Panc1 (cell line): ENCODE measurements at regions not wholly inside any gene's neighbourhood (a gene's known extent, or its start where the extent isn't known, plus 50 kb on each side); places are given as distances from the start of the nearest gene placed in this dataset.

Experiments used
- ATAC-seq: fragments of 200-7000 bp; cut with Tn5 transposase; 2 replicates; pipeline ENCODE4 v1.9.1; 2020; ENCODE audit warnings: mild to moderate bottlenecking, moderate library complexity
- BruUV-seq: library from RNA; stranded (reverse); fragments of 400-500 nt; replicated peaks from 2 replicates; lab custom pipeline; 2021; lab: Mats Ljungman, UMichigan
- CTCF ChIA-PET: fragments of 300-600 bp; sonication (Branson Sonifier 250); formaldehyde crosslinking; loops from one replicate; lab custom pipeline; 2022; ENCODE audit warnings: antibody characterized with exemption; lab: Charles Lee
- POLR2A ChIA-PET: fragments of 300-600 bp; sonication (Branson Sonifier 250); formaldehyde crosslinking; loops from one replicate; lab custom pipeline; 2022; ENCODE audit warnings: antibody characterized with exemption; lab: Charles Lee
- DNase-seq: peaks from one replicate; pipeline ENCODE4 v3.0.0-alpha.2; 2010; ENCODE audit warnings: low read depth, low spot score
- H3K27ac ChIP-seq: 2 replicates; pipeline ENCODE4 v1.5.1; 2011; ENCODE audit warnings: mild to moderate bottlenecking, low read length, inconsistent platforms
- H3K27me3 ChIP-seq: fragments of 200-500 bp; sonication (Bioruptor generic); 2 replicates; pipeline ENCODE4 v1.6.0; 2014; ENCODE audit warnings: low read length, inconsistent platforms; ENCODE audit not compliant: control insufficient read depth, insufficient read depth
- H3K36me3 ChIP-seq: fragments of 200-500 bp; sonication (Bioruptor generic); 2 replicates; pipeline ENCODE4 v1.5.1; 2014; ENCODE audit warnings: inconsistent platforms, mild to moderate bottlenecking, low read length, moderate library complexity; ENCODE audit not compliant: control insufficient read depth, insufficient read depth
- H3K4me1 ChIP-seq: 2 replicates; pipeline ENCODE4 v1.5.1; 2011; ENCODE audit warnings: inconsistent platforms, mild to moderate bottlenecking, low read length, moderate library complexity; ENCODE audit not compliant: control insufficient read depth, insufficient read depth
- H3K4me3 ChIP-seq, 2 experiments: 2 replicates each; pipeline ENCODE4 v1.5.1; 2011 to 2012; ENCODE audit warnings: low read depth in 2 of 2, low read length in 2 of 2, mild to moderate bottlenecking in 2 of 2, inconsistent platforms in 1 of 2, moderate library complexity in 1 of 2
- H3K9me3 ChIP-seq: fragments of 200-500 bp; sonication (Bioruptor generic); 2 replicates; pipeline ENCODE4 v1.5.1; 2014; ENCODE audit warnings: low read depth, mild to moderate bottlenecking, inconsistent platforms, low read length, moderate library complexity; ENCODE audit not compliant: control insufficient read depth, insufficient read depth
- POLR2AphosphoS5 ChIP-seq: IDR thresholded peaks from 2 replicates; pipeline ENCODE4 v1.6.1; 2012; ENCODE audit warnings: mild to moderate bottlenecking, low read depth, low read length, moderate library complexity
- SIN3A ChIP-seq: IDR thresholded peaks from 2 replicates; pipeline ENCODE4 v1.6.1; 2012; ENCODE audit warnings: low read depth, mild to moderate bottlenecking, low read length, moderate library complexity, borderline replicate concordance; ENCODE audit not compliant: insufficient read depth
- TCF7L2 ChIP-seq: IDR thresholded peaks from 2 replicates; pipeline ENCODE4 v1.6.1; 2011; ENCODE audit warnings: mild to moderate bottlenecking, low read depth, low read length, inconsistent platforms
- in situ Hi-C: cut with HindIII; loops from 2 replicates; pipeline ENCODE4 v1.10.0; 2016; ENCODE audit warnings: low sequenced_read_pairs, low pct_unique_long_range_greater_than_20kb
- intact Hi-C: fragments of 100-400 bp; cut with micrococcal nuclease; formaldehyde crosslinking; loops from one replicate; pipeline ENCODE4 v1.10.0; 2022; ENCODE audit not compliant: unreplicated experiment
- TF ChIP-seq, protein P1 (sequence below): fragments of 450-650 bp; IDR thresholded peaks from 2 replicates; pipeline ENCODE4 v1.5.1; 2017; ENCODE audit warnings: mild to moderate bottlenecking
- TF ChIP-seq, protein P2 (sequence below), 2 experiments: IDR thresholded peaks; 2 replicates each; pipeline ENCODE4 v1.6.1; 2011 to 2012; ENCODE audit warnings: low read depth in 2 of 2, control low read depth in 1 of 2, low read length in 1 of 2, mild to moderate bottlenecking in 1 of 2, moderate library complexity in 1 of 2; ENCODE audit not compliant: insufficient read depth in 1 of 2

DNA sequence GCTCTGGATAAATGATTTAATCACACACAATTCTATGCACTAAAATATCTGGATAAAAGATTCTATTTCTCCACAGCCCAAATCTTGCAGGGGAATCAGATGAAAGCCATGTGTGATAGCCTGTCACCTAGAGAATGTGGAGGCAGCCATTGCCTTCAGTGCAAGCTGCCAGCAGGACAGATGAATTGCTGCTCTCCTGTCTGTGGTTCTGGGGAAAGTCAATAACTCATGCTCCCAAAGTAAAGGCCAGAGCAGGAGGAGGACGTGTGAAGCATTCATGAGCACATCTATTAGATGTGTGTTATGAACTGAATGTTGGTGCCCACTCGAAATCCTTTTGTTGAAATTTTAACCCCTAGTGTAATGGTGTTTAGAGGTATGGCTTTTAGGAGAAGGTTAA is 195.1 kb downstream of the RDH14 start:
- Histone ChIP-seq H3K27ac (no peak overlapping the region), H3K4me3 (no peak overlapping the region), H3K36me3 (no peaks in the 10 kb centered on the region), H3K4me1 (no peaks in the 10 kb centered on the region), H3K27me3 (no peaks in the 10 kb centered on the region), H3K9me3 (no peaks in the 10 kb centered on the region)
- TF ChIP-seq, protein P1, sequence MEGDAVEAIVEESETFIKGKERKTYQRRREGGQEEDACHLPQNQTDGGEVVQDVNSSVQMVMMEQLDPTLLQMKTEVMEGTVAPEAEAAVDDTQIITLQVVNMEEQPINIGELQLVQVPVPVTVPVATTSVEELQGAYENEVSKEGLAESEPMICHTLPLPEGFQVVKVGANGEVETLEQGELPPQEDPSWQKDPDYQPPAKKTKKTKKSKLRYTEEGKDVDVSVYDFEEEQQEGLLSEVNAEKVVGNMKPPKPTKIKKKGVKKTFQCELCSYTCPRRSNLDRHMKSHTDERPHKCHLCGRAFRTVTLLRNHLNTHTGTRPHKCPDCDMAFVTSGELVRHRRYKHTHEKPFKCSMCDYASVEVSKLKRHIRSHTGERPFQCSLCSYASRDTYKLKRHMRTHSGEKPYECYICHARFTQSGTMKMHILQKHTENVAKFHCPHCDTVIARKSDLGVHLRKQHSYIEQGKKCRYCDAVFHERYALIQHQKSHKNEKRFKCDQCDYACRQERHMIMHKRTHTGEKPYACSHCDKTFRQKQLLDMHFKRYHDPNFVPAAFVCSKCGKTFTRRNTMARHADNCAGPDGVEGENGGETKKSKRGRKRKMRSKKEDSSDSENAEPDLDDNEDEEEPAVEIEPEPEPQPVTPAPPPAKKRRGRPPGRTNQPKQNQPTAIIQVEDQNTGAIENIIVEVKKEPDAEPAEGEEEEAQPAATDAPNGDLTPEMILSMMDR, result no peak
- TF ChIP-seq SIN3A, result no peak
- TF ChIP-seq, protein P2, sequence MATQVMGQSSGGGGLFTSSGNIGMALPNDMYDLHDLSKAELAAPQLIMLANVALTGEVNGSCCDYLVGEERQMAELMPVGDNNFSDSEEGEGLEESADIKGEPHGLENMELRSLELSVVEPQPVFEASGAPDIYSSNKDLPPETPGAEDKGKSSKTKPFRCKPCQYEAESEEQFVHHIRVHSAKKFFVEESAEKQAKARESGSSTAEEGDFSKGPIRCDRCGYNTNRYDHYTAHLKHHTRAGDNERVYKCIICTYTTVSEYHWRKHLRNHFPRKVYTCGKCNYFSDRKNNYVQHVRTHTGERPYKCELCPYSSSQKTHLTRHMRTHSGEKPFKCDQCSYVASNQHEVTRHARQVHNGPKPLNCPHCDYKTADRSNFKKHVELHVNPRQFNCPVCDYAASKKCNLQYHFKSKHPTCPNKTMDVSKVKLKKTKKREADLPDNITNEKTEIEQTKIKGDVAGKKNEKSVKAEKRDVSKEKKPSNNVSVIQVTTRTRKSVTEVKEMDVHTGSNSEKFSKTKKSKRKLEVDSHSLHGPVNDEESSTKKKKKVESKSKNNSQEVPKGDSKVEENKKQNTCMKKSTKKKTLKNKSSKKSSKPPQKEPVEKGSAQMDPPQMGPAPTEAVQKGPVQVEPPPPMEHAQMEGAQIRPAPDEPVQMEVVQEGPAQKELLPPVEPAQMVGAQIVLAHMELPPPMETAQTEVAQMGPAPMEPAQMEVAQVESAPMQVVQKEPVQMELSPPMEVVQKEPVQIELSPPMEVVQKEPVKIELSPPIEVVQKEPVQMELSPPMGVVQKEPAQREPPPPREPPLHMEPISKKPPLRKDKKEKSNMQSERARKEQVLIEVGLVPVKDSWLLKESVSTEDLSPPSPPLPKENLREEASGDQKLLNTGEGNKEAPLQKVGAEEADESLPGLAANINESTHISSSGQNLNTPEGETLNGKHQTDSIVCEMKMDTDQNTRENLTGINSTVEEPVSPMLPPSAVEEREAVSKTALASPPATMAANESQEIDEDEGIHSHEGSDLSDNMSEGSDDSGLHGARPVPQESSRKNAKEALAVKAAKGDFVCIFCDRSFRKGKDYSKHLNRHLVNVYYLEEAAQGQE (IDR thresholded peaks at IDR 0.05; ENCODE audit: insufficient read depth in 1 of 2, low read depth in 2 of 2, low read length in 1 of 2), result no peak
- no peak for TF ChIP-seq TCF7L2
- TF ChIP-seq POLR2AphosphoS5, result no peak
- intact Hi-C loops, result no loop called here
- BruUV-seq, result no TSS peak
- no peak for ATAC-seq
- ChIA-PET POLR2A (no interaction called here), CTCF (no interaction called here)
- DNase-seq, result no peak
- in situ Hi-C loops, result no loop called here

DNA sequence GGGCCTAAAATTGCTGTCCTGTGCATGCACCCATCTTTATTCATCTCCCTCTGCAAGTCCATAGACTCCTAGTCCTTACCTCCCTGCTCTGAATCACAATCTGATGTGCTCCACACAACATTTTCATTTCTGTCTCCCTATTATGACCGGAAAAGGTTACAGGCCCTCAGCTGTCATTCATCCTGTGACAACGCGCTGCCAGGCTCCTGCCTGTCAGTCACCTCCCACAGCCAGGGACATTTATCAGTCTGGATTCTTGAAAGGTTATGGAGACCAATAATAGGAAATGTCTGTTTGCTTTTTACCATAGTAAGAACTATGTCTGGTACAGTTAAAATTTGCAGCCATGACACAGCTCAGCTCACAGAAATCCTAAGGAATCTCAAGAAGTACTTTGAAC is 197.1 kb downstream of the RDH14 start:
- no TSS peak for BruUV-seq
- intact Hi-C loops, result no loop called here
- ChIA-PET POLR2A (no interaction called here), CTCF (no interaction called here)
- no peaks in the 10 kb centered on the region for H3K4me1 ChIP-seq
- H3K4me3 ChIP-seq, result no peak overlapping the region
- no peaks in the 10 kb centered on the region for H3K9me3 ChIP-seq
- ATAC-seq, result no peak
- H3K36me3 ChIP-seq, result no peaks in the 10 kb centered on the region
- H3K27me3 ChIP-seq, result no peaks in the 10 kb centered on the region
- in situ Hi-C loops, result no loop called here
- no peak for DNase-seq
- H3K27ac ChIP-seq, result no peak overlapping the region
- TF ChIP-seq, protein P1, result no peak
- TF ChIP-seq SIN3A (no peak), POLR2AphosphoS5 (no peak), TCF7L2 (no peak)
- TF ChIP-seq, protein P2 (IDR thresholded peaks at IDR 0.05; ENCODE audit: insufficient read depth in 1 of 2, low read depth in 2 of 2, low read length in 1 of 2), result no peak
